OCI-LY3 (cell line): ENCODE measurements at regions not wholly inside any gene's neighbourhood (a gene's known extent, or its start where the extent isn't known, plus 50 kb on each side); places are given as distances from the start of the nearest gene placed in this dataset.

Experiments used
- H2AFZ ChIP-seq: fragments of 200-600, 300-600 bp; shearing (Covaris generic); 2 replicates; pipeline ENCODE4 v1.6.0; 2014; ENCODE audit warnings: antibody characterized with exemption, low read depth, low read length
- H3K27ac ChIP-seq: fragments of 200-600, 300-600 bp; sonication (generic); 2 replicates; pipeline ENCODE4 v1.5.1; 2014; ENCODE audit warnings: mild to moderate bottlenecking, low read length, moderate library complexity, mixed read lengths
- H3K27me3 ChIP-seq: fragments of 200-600, 300-600 bp; sonication (generic); 2 replicates; pipeline ENCODE4 v1.6.1; 2014; ENCODE audit warnings: low read depth, low read length, mixed read lengths
- H3K36me3 ChIP-seq: fragments of 200-600, 300-600 bp; sonication (generic); replicated peaks from 2 replicates; pipeline ENCODE3; 2014; ENCODE audit warnings: low read depth, low read length, mixed read lengths
- H3K4me1 ChIP-seq: fragments of 300-600, 200-600 bp; sonication (generic); 2 replicates; pipeline ENCODE4 v1.6.1; 2014; ENCODE audit warnings: low read length, mixed read lengths
- H3K4me2 ChIP-seq: fragments of 200-600, 300-600 bp; sonication (generic); 2 replicates; pipeline ENCODE4 v1.6.1; 2014; ENCODE audit warnings: low read length, mixed read lengths
- H3K4me3 ChIP-seq: fragments of 300-600, 200-600 bp; sonication (generic); 2 replicates; pipeline ENCODE4 v1.5.1; 2014; ENCODE audit warnings: antibody characterized with exemption, mild to moderate bottlenecking, low read length, moderate library complexity
- H3K79me2 ChIP-seq: fragments of 300-600, 200-600 bp; shearing (Covaris generic); 2 replicates; pipeline ENCODE4 v1.6.1; 2014; ENCODE audit warnings: mild to moderate bottlenecking, low read length, mixed read lengths
- H3K9ac ChIP-seq: fragments of 300-600, 200-600 bp; shearing (Covaris generic); 2 replicates; pipeline ENCODE4 v1.6.0; 2014; ENCODE audit warnings: mild to moderate bottlenecking, low read length, moderate library complexity
- H3K9me3 ChIP-seq: fragments of 200-600, 300-600 bp; shearing (Covaris generic); 2 replicates; pipeline ENCODE4 v1.6.1; 2014; ENCODE audit warnings: low read length, mixed read lengths; ENCODE audit not compliant: insufficient read depth
- H4K20me1 ChIP-seq: fragments of 200-600, 300-600 bp; sonication (generic); 2 replicates; pipeline ENCODE4 v1.6.1; 2016; ENCODE audit warnings: low read length, mixed read lengths; ENCODE audit not compliant: insufficient read depth
- CTCF ChIP-seq: fragments of 200-600, 300-600 bp; sonication (generic); IDR thresholded peaks from 2 replicates; pipeline ENCODE4 v1.5.1; 2014; ENCODE audit warnings: antibody characterized with exemption, low read length, low read depth
- EZH2phosphoT487 ChIP-seq: fragments of 200-600 bp; shearing (Covaris generic); IDR thresholded peaks from 2 replicates; pipeline ENCODE4 v1.6.1; 2018; ENCODE audit warnings: antibody characterized with exemption, mixed run types, low read depth

GRCh38 chr2:67579216-67579615 is 182.1 kb downstream of the ETAA1 start:
- Histone ChIP-seq H3K27ac (no peak overlapping the region), H3K79me2 (no peaks in the 10 kb centered on the region), H4K20me1 (no peaks in the 10 kb centered on the region), H3K9ac (no peak overlapping the region), H2AFZ (no peak overlapping the region), H3K4me1 (no peaks in the 10 kb centered on the region), H3K27me3 (no peaks in the 10 kb centered on the region), H3K36me3 (no peaks in the 10 kb centered on the region), H3K4me3 (no peak overlapping the region), H3K4me2 (no peak overlapping the region), H3K9me3 (no peaks in the 10 kb centered on the region)
- TF ChIP-seq EZH2phosphoT487 (no peak), CTCF (no peak)

GRCh38 chr2:67579806-67580205 is 182.7 kb downstream of the ETAA1 start:
- no peaks in the 10 kb centered on the region for H3K9me3 ChIP-seq
- no peak overlapping the region for H2AFZ ChIP-seq

GRCh38 chr2:67581751-67582150 is 184.6 kb downstream of the ETAA1 start:
- Histone ChIP-seq H3K27me3 (no peaks in the 10 kb centered on the region), H4K20me1 (no peaks in the 10 kb centered on the region), H3K9ac (no peak overlapping the region), H2AFZ (no peak overlapping the region), H3K27ac (no peak overlapping the region), H3K36me3 (no peaks in the 10 kb centered on the region), H3K4me1 (no peaks in the 10 kb centered on the region), H3K4me2 (no peak overlapping the region), H3K4me3 (no peak overlapping the region), H3K9me3 (no peaks in the 10 kb centered on the region), H3K79me2 (no peaks in the 10 kb centered on the region)
- peak; percentile 40 for TF ChIP-seq CTCF
- TF ChIP-seq EZH2phosphoT487: no peak

More at GRCh38 chr2:67579806-67580205, 182.7 kb downstream of the ETAA1 start:
- Histone ChIP-seq H3K4me3 (no peak overlapping the region), H3K27me3 (no peaks in the 10 kb centered on the region), H3K4me1 (no peaks in the 10 kb centered on the region), H3K27ac (no peak overlapping the region), H3K79me2 (no peaks in the 10 kb centered on the region), H3K9ac (no peak overlapping the region), H4K20me1 (no peaks in the 10 kb centered on the region), H3K4me2 (no peak overlapping the region), H3K36me3 (no peaks in the 10 kb centered on the region)
- no peak for TF ChIP-seq EZH2phosphoT487
- TF ChIP-seq CTCF: no peak

- H2AFZ ChIP-seq: no peak overlapping the region
- H3K4me1 ChIP-seq: no peaks in the 10 kb centered on the region
- no peak overlapping the region for H3K27ac ChIP-seq
- no peaks in the 10 kb centered on the region for H3K27me3 ChIP-seq
- no peaks in the 10 kb centered on the region for H3K36me3 ChIP-seq
- H3K4me2 ChIP-seq: no peak overlapping the region
- no peaks in the 10 kb centered on the region for H3K9me3 ChIP-seq
- no peak overlapping the region for H3K9ac ChIP-seq
- H3K4me3 ChIP-seq: no peak overlapping the region
- no peaks in the 10 kb centered on the region for H3K79me2 ChIP-seq
- no peak for TF ChIP-seq EZH2phosphoT487
- TF ChIP-seq CTCF: no peak
- H4K20me1 ChIP-seq: no peaks in the 10 kb centered on the region
Observed at GRCh38 chr2:67583185-67583584, 186.1 kb downstream of the ETAA1 start.
